ENCODE measurements at regions not wholly inside any gene's neighbourhood (a gene's known extent, or its start where the extent isn't known, plus 50 kb on each side); places are given as distances from the start of the nearest gene placed in this dataset.

DNA sequence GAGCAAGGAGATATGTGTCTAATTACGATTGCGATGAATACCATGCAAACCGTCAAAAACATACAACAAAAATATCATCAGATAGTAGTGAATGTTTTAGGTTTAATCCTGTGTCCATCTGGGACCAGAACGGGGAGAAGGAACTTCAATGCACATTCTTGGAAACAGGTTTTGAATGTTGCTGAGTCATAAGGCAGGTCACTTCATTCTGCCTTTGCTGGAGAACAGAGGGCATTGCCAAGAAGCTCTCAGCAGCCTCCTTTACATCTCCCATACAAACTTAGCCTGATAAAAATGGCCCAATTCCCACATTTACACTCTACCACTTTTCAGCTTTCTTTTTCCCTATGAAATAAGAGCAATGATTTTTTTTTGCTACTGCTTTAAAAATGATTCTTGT is 78.0 kb upstream of the KCNJ6 start:
- in situ Hi-C loops (cut with MboI) = no loop called here

More for the DNA sequence above, 78.0 kb upstream of the KCNJ6 start:
- Histone ChIP-seq H3K9ac (ENCODE audit: control insufficient read depth, insufficient read depth, low read length) (no peak overlapping the region), H2AFZ (ENCODE audit: control insufficient read depth, low read depth, low read length) (no peak overlapping the region), H4K20me1 (ENCODE audit: control insufficient read depth, insufficient read depth) (no peaks in the 10 kb centered on the region), H3K9me3 (replicated peaks; ENCODE audit: control insufficient read depth, insufficient read depth, low read length) (no peaks in the 10 kb centered on the region), H3K4me3 (no peak overlapping the region), H3K79me2 (ENCODE audit: control insufficient read depth, insufficient read depth, low read length) (no peaks in the 10 kb centered on the region), H3K4me1 (ENCODE audit: control insufficient read depth, insufficient read depth, low read length) (no peaks in the 10 kb centered on the region), H3K27ac (ENCODE audit: control insufficient read depth, insufficient read depth) (no peak overlapping the region), H3K36me3 (ENCODE audit: control insufficient read depth in 2 of 2, insufficient read depth in 2 of 2, low read length in 1 of 2) (no peaks in the 10 kb centered on the region), H3K4me2 (ENCODE audit: control insufficient read depth, insufficient read depth) (no peak overlapping the region), H3K27me3 (replicated peaks in 1 of 2; ENCODE audit: control insufficient read depth in 2 of 2, insufficient read depth in 2 of 2, low read length in 1 of 2) (no peaks in the 10 kb centered on the region; a peak in 1 of 4 replicates)
- TF ChIP-seq PAX8 (IDR thresholded peaks at IDR 0.05) (no peak), SUPT20H (IDR thresholded peaks at IDR 0.05; ENCODE audit: borderline replicate concordance, control insufficient read depth, low read depth, low read length) (no peak), SMC3 (IDR thresholded peaks at IDR 0.05; ENCODE audit: borderline replicate concordance, low read length) (no peak), POLR2AphosphoS5 (IDR thresholded peaks at IDR 0.05; ENCODE audit: low read length) (no peak), TAF1 (IDR thresholded peaks at IDR 0.05; ENCODE audit: borderline replicate concordance, low read depth, low read length) (no peak), ZNF24 (IDR thresholded peaks at IDR 0.05) (no peak), KLF5 (IDR thresholded peaks at IDR 0.05; ENCODE audit: partially characterized antibody) (no peak), RCOR1 (conservative IDR thresholded peaks at IDR 0.05; ENCODE audit: low read depth, low read length) (no peak), PKNOX1 (IDR thresholded peaks at IDR 0.05) (no peak), POU2F2 (IDR thresholded peaks at IDR 0.05; ENCODE audit: borderline replicate concordance, low read depth, low read length) (no peak)
- TF ChIP-seq, protein P1, sequence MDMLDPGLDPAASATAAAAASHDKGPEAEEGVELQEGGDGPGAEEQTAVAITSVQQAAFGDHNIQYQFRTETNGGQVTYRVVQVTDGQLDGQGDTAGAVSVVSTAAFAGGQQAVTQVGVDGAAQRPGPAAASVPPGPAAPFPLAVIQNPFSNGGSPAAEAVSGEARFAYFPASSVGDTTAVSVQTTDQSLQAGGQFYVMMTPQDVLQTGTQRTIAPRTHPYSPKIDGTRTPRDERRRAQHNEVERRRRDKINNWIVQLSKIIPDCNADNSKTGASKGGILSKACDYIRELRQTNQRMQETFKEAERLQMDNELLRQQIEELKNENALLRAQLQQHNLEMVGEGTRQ (IDR thresholded peaks at IDR 0.05; ENCODE audit: borderline replicate concordance, low read depth, low read length) = no peak
- TF ChIP-seq, protein P2, sequence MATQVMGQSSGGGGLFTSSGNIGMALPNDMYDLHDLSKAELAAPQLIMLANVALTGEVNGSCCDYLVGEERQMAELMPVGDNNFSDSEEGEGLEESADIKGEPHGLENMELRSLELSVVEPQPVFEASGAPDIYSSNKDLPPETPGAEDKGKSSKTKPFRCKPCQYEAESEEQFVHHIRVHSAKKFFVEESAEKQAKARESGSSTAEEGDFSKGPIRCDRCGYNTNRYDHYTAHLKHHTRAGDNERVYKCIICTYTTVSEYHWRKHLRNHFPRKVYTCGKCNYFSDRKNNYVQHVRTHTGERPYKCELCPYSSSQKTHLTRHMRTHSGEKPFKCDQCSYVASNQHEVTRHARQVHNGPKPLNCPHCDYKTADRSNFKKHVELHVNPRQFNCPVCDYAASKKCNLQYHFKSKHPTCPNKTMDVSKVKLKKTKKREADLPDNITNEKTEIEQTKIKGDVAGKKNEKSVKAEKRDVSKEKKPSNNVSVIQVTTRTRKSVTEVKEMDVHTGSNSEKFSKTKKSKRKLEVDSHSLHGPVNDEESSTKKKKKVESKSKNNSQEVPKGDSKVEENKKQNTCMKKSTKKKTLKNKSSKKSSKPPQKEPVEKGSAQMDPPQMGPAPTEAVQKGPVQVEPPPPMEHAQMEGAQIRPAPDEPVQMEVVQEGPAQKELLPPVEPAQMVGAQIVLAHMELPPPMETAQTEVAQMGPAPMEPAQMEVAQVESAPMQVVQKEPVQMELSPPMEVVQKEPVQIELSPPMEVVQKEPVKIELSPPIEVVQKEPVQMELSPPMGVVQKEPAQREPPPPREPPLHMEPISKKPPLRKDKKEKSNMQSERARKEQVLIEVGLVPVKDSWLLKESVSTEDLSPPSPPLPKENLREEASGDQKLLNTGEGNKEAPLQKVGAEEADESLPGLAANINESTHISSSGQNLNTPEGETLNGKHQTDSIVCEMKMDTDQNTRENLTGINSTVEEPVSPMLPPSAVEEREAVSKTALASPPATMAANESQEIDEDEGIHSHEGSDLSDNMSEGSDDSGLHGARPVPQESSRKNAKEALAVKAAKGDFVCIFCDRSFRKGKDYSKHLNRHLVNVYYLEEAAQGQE (IDR thresholded peaks at IDR 0.05; ENCODE audit: low read depth, low read length) = no peak
- TF ChIP-seq, protein P3, sequence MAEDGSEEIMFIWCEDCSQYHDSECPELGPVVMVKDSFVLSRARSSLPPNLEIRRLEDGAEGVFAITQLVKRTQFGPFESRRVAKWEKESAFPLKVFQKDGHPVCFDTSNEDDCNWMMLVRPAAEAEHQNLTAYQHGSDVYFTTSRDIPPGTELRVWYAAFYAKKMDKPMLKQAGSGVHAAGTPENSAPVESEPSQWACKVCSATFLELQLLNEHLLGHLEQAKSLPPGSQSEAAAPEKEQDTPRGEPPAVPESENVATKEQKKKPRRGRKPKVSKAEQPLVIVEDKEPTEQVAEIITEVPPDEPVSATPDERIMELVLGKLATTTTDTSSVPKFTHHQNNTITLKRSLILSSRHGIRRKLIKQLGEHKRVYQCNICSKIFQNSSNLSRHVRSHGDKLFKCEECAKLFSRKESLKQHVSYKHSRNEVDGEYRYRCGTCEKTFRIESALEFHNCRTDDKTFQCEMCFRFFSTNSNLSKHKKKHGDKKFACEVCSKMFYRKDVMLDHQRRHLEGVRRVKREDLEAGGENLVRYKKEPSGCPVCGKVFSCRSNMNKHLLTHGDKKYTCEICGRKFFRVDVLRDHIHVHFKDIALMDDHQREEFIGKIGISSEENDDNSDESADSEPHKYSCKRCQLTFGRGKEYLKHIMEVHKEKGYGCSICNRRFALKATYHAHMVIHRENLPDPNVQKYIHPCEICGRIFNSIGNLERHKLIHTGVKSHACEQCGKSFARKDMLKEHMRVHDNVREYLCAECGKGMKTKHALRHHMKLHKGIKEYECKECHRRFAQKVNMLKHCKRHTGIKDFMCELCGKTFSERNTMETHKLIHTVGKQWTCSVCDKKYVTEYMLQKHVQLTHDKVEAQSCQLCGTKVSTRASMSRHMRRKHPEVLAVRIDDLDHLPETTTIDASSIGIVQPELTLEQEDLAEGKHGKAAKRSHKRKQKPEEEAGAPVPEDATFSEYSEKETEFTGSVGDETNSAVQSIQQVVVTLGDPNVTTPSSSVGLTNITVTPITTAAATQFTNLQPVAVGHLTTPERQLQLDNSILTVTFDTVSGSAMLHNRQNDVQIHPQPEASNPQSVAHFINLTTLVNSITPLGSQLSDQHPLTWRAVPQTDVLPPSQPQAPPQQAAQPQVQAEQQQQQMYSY (CRISPR knock-in tag; IDR thresholded peaks at IDR 0.05) = no peak
- DNase-seq (ENCODE audit: low read depth, low spot score) = no peak
- ChIA-PET POLR2A (no interaction called here), SMC1A (ENCODE audit: uncharacterized antibody, unreplicated experiment) (no interaction called here), CTCF (no interaction called here), RAD21 (ENCODE audit: unreplicated experiment) (no interaction called here)
- FAIRE-seq = no peak
- no TSS peak for BruUV-seq (replicated peaks)
- ATAC-seq = no peak
- 41% methylated on average over 4 of the region's 4 CpGs for WGBS (ENCODE audit: insufficient coverage, insufficient replicate concordance, low lambda C conversion rate, missing lambda C conversion rate)
- intact Hi-C loops (cut with micrococcal nuclease; ENCODE audit: unreplicated experiment) = no loop called here
